HEK293 (cell line): ENCODE measurements at regions not wholly inside any gene's neighbourhood (a gene's known extent, or its start where the extent isn't known, plus 50 kb on each side); places are given as distances from the start of the nearest gene placed in this dataset.

ENCODE experiments used
- CTCF ChIA-PET: fragments of 350-600 bp; formaldehyde crosslinking; extraction: SDS; loops from one replicate; lab custom pipeline; 2021; ENCODE audit warnings: antibody characterized with exemption; lab: Yijun Ruan, JAX
- POLR2A ChIA-PET: fragments of 300-600 bp; formaldehyde crosslinking; extraction: SDS; loops from one replicate; lab custom pipeline; 2020; ENCODE audit warnings: antibody characterized with exemption, inconsistent platforms; lab: Yijun Ruan, JAX
- H3K27ac ChIP-seq: fragments of 200-500 bp; sonication (Bioruptor generic); 2 replicates; pipeline ENCODE4 v1.5.1; 2014; ENCODE audit warnings: low read depth, low read length, control low read depth, inconsistent platforms; ENCODE audit errors: extremely low read depth
- H3K36me3 ChIP-seq, 2 experiments: fragments of 200-500 bp in 1 of 2; sonication (Bioruptor generic) in 1 of 2; 1 replicate in 1 of 2; 2 replicates in 1 of 2; pipeline ENCODE4 v1.5.1; 2014 to 2017; ENCODE audit warnings: inconsistent platforms in 2 of 2, low read length in 2 of 2; ENCODE audit not compliant: control insufficient read depth in 2 of 2, insufficient read depth in 1 of 2
- H3K4me1 ChIP-seq: fragments of 200-500 bp; sonication (Bioruptor generic); 2 replicates; pipeline ENCODE4 v1.5.1; 2014; ENCODE audit warnings: mild to moderate bottlenecking, low read length, inconsistent platforms; ENCODE audit not compliant: control insufficient read depth, insufficient read depth
- H3K4me3 ChIP-seq: 2 replicates; pipeline ENCODE4 v1.5.1; 2011; ENCODE audit warnings: low read depth, mild to moderate bottlenecking, control low read depth, low read length, moderate library complexity
- H3K9me3 ChIP-seq: fragments of 200-500 bp; sonication (Bioruptor generic); 2 replicates; pipeline ENCODE4 v1.5.1; 2014; ENCODE audit warnings: low read depth, low read length, inconsistent platforms; ENCODE audit not compliant: control insufficient read depth, insufficient read depth
- BCL11A ChIP-seq: fragments of 450-650 bp; formaldehyde crosslinking; IDR thresholded peaks from 2 replicates; pipeline ENCODE4 v1.5.1; 2016; ENCODE audit warnings: low read depth, missing biosample characterization, missing genetic modification characterization
- GLIS1 ChIP-seq: fragments of 450-650 bp; formaldehyde crosslinking; IDR thresholded peaks from 2 replicates; pipeline ENCODE4 v1.5.1; 2016; ENCODE audit warnings: missing biosample characterization, missing genetic modification characterization
- KLF16 ChIP-seq: fragments of 450-650 bp; formaldehyde crosslinking; IDR thresholded peaks from 2 replicates; pipeline ENCODE4 v1.5.1; 2017; ENCODE audit warnings: missing biosample characterization, missing genetic modification characterization
- ZNF24 ChIP-seq: fragments of 450-650 bp; formaldehyde crosslinking; IDR thresholded peaks from 2 replicates; pipeline ENCODE4 v1.5.1; 2016; ENCODE audit warnings: missing biosample characterization, missing genetic modification characterization
- ZNF248 ChIP-seq: fragments of 450-650 bp; formaldehyde crosslinking; IDR thresholded peaks from 2 replicates; pipeline ENCODE4 v1.5.1; 2017; ENCODE audit warnings: missing biosample characterization, missing genetic modification characterization
- ZNF501 ChIP-seq: fragments of 450-650 bp; formaldehyde crosslinking; IDR thresholded peaks from 2 replicates; pipeline ENCODE4 v1.5.1; 2016; ENCODE audit warnings: missing biosample characterization, missing genetic modification characterization
- ZNF600 ChIP-seq: fragments of 450-650 bp; formaldehyde crosslinking; IDR thresholded peaks from 2 replicates; pipeline ENCODE4 v1.5.1; 2016; ENCODE audit warnings: missing biosample characterization, missing genetic modification characterization
- ZNF629 ChIP-seq: fragments of 450-650 bp; formaldehyde crosslinking; IDR thresholded peaks from 2 replicates; pipeline ENCODE4 v1.5.1; 2017; ENCODE audit warnings: missing biosample characterization, missing genetic modification characterization
- ZNF660 ChIP-seq: fragments of 450-650 bp; IDR thresholded peaks from 2 replicates; pipeline ENCODE4 v1.5.1; 2018; ENCODE audit warnings: missing biosample characterization, mild to moderate bottlenecking, missing genetic modification characterization
- ZNF837 ChIP-seq: fragments of 450-650 bp; formaldehyde crosslinking; IDR thresholded peaks from 2 replicates; pipeline ENCODE4 v1.5.1; 2016; ENCODE audit warnings: missing biosample characterization, missing genetic modification characterization
- TF ChIP-seq, protein P1 (sequence below): fragments of 450-650 bp; formaldehyde crosslinking; IDR thresholded peaks from 2 replicates; pipeline ENCODE4 v1.5.1; 2016; ENCODE audit warnings: missing biosample characterization, missing genetic modification characterization, low read depth
- TF ChIP-seq, protein P2 (sequence below): fragments of 450-650 bp; formaldehyde crosslinking; conservative IDR thresholded peaks from 2 replicates; pipeline ENCODE4 v1.5.1; 2016; ENCODE audit warnings: low read depth, missing biosample characterization, missing genetic modification characterization
- TF ChIP-seq, protein P3 (sequence below): fragments of 450-650 bp; formaldehyde crosslinking; IDR thresholded peaks from 2 replicates; pipeline ENCODE4 v1.5.1; 2016; ENCODE audit warnings: missing biosample characterization, missing genetic modification characterization

DNA sequence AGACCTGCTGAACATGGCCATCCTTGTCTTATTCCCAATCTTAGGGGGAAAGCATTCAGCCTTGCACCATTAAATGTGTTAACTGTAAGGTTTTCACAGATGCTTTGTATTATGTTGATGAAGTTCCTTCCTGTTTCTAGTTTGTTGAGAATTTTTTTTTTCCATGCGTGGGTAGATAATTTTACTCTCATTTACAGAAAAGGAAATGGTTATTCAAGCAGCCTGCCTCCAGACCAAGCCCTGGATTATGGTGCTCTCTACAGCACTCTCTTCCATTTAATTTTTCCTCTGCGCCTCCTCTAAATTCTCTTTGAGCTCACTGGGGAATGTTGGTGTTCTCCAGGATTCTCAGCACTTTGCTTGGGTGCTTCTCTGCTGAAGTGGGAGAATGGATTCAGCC lies 179.3 kb upstream of the PZP start:
- H3K4me3 ChIP-seq, result no peak overlapping the region
- ChIA-PET CTCF (no interaction called here), POLR2A (no interaction called here)
- H3K9me3 ChIP-seq, result no peaks in the 10 kb centered on the region
- no peak overlapping the region for H3K27ac ChIP-seq
- H3K4me1 ChIP-seq, result no peaks in the 10 kb centered on the region
- H3K36me3 ChIP-seq, result no peaks in the 10 kb centered on the region
- TF ChIP-seq ZNF600 (tag by site-specific recombination) (no peak), ZNF248 (no peak), ZNF629 (tag by site-specific recombination) (no peak), ZNF660 (no peak)
- TF ChIP-seq, protein P1, sequence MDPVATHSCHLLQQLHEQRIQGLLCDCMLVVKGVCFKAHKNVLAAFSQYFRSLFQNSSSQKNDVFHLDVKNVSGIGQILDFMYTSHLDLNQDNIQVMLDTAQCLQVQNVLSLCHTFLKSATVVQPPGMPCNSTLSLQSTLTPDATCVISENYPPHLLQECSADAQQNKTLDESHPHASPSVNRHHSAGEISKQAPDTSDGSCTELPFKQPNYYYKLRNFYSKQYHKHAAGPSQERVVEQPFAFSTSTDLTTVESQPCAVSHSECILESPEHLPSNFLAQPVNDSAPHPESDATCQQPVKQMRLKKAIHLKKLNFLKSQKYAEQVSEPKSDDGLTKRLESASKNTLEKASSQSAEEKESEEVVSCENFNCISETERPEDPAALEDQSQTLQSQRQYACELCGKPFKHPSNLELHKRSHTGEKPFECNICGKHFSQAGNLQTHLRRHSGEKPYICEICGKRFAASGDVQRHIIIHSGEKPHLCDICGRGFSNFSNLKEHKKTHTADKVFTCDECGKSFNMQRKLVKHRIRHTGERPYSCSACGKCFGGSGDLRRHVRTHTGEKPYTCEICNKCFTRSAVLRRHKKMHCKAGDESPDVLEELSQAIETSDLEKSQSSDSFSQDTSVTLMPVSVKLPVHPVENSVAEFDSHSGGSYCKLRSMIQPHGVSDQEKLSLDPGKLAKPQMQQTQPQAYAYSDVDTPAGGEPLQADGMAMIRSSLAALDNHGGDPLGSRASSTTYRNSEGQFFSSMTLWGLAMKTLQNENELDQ (tag by site-specific recombination), result no peak
- TF ChIP-seq, protein P2, sequence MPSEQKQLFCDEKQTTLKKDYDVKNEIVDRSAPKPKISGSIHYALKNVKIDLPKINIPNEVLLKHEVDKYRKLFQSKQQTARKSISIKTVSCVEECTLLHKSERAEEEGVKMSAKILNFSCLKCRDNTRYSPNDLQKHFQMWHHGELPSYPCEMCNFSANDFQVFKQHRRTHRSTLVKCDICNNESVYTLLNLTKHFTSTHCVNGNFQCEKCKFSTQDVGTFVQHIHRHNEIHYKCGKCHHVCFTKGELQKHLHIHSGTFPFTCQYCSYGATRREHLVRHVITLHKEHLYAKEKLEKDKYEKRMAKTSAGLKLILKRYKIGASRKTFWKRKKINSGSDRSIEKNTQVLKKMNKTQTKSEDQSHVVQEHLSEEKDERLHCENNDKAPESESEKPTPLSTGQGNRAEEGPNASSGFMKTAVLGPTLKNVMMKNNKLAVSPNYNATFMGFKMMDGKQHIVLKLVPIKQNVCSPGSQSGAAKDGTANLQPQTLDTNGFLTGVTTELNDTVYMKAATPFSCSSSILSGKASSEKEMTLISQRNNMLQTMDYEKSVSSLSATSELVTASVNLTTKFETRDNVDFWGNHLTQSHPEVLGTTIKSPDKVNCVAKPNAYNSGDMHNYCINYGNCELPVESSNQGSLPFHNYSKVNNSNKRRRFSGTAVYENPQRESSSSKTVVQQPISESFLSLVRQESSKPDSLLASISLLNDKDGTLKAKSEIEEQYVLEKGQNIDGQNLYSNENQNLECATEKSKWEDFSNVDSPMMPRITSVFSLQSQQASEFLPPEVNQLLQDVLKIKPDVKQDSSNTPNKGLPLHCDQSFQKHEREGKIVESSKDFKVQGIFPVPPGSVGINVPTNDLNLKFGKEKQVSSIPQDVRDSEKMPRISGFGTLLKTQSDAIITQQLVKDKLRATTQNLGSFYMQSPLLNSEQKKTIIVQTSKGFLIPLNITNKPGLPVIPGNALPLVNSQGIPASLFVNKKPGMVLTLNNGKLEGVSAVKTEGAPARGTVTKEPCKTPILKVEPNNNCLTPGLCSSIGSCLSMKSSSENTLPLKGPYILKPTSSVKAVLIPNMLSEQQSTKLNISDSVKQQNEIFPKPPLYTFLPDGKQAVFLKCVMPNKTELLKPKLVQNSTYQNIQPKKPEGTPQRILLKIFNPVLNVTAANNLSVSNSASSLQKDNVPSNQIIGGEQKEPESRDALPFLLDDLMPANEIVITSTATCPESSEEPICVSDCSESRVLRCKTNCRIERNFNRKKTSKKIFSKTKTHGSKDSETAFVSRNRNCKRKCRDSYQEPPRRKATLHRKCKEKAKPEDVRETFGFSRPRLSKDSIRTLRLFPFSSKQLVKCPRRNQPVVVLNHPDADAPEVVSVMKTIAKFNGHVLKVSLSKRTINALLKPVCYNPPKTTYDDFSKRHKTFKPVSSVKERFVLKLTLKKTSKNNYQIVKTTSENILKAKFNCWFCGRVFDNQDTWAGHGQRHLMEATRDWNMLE, result no peak

DNA sequence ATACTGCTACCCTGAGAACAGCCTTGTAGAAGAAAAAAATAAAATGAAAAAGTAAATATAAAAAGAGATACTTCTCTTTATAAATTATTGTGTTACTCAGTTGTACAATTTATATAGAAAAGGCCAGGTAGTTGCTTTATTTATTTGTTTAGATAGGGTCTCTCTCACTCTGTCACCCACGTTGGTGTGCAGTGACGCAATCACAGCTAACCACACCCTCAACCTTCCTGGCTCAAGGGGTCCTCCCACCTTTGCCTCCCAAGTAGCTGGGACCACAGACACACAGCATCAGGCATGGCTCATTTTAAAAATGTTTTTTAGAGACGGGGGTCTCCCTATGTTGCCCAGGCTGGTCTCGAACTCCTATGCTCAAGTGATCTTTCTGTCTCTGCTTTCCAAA lies 175.4 kb upstream of the PZP start:
- Histone ChIP-seq H3K27ac (no peak overlapping the region), H3K4me1 (no peaks in the 10 kb centered on the region), H3K9me3 (no peaks in the 10 kb centered on the region), H3K36me3 (no peaks in the 10 kb centered on the region), H3K4me3 (no peak overlapping the region)
- TF ChIP-seq, protein P3, sequence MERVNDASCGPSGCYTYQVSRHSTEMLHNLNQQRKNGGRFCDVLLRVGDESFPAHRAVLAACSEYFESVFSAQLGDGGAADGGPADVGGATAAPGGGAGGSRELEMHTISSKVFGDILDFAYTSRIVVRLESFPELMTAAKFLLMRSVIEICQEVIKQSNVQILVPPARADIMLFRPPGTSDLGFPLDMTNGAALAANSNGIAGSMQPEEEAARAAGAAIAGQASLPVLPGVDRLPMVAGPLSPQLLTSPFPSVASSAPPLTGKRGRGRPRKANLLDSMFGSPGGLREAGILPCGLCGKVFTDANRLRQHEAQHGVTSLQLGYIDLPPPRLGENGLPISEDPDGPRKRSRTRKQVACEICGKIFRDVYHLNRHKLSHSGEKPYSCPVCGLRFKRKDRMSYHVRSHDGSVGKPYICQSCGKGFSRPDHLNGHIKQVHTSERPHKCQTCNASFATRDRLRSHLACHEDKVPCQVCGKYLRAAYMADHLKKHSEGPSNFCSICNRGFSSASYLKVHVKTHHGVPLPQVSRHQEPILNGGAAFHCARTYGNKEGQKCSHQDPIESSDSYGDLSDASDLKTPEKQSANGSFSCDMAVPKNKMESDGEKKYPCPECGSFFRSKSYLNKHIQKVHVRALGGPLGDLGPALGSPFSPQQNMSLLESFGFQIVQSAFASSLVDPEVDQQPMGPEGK (tag by site-specific recombination), result no peak
- TF ChIP-seq KLF16 (tag by site-specific recombination) (no peak), BCL11A (no peak), GLIS1 (tag by site-specific recombination) (0 out of 2 replicates have a peak, but pooled peaks have one; percentile 10)
- ChIA-PET POLR2A (no interaction called here), CTCF (no interaction called here)

DNA sequence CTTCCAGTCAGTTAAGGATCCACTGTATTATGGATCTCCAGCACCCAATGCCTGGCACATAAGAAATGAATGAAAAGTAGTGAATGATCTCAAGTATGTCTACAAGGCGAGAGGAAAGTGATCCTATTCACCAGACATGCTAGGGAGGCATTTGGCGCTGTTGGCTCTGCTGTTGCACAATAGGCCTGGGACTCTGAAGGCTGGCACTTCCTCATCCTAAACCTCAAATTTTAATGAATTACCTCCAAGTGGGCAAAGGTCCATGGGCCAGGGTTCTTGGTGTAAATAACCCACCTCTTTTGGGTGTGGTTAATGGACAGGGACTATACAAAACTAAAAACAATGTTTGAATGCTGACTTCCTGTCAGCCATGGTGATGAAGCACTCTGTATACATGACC lies 173.4 kb upstream of the PZP start:
- TF ChIP-seq ZNF837, result no peak
- TF ChIP-seq ZNF501 (tag by site-specific recombination), result no peak
- no peak for TF ChIP-seq ZNF24
- Histone ChIP-seq H3K27ac (no peak overlapping the region), H3K4me3 (no peak overlapping the region), H3K9me3 (no peaks in the 10 kb centered on the region), H3K4me1 (no peaks in the 10 kb centered on the region), H3K36me3 (no peaks in the 10 kb centered on the region)
- ChIA-PET CTCF (no interaction called here), POLR2A (no interaction called here)
